Activated naive CD8-positive, alpha-beta T cell treated with anti-CD3 and anti-CD28 coated beads, Interleukin-2, amount 10 ng/mL, durations not matched to agents 7 days and 5 days (primary cell): ENCODE measurements at regions not wholly inside any gene's neighbourhood (a gene's known extent, or its start where the extent isn't known, plus 50 kb on each side); places are given as distances from the start of the nearest gene placed in this dataset.
"Not testable (repeated sequence)": the region's sequence is repeated elsewhere in the genome, so short reads cannot be mapped to it uniquely, and the experiment has no call there.

ENCODE experiments used
- ATAC-seq: fragments of 150-1000 bp; cut with Tn5 transposase; one replicate; pipeline ENCODE4 v1.10.0; 2021; ENCODE audit warnings: low read depth, moderate library complexity
- POLR2A ChIA-PET: fragments of 350-600 bp; sonication (Branson Sonifier 250); formaldehyde crosslinking; loops from one replicate; lab custom pipeline; 2021; ENCODE audit warnings: antibody characterized with exemption; lab: Charles Lee
- DNase-seq: peaks from one replicate; pipeline ENCODE4 v3.0.0; 2021
- H3K27ac Mint-ChIP-seq: one replicate; pipeline ENCODE4 v1.8.0; 2022; ENCODE audit warnings: mild to moderate bottlenecking, mixed read lengths
- H3K27me3 Mint-ChIP-seq: one replicate; pipeline ENCODE4 v1.8.0; 2022; ENCODE audit warnings: mild to moderate bottlenecking, moderate library complexity, mixed read lengths
- H3K36me3 Mint-ChIP-seq: one replicate; pipeline ENCODE4 v1.8.0; 2021; ENCODE audit warnings: mild to moderate bottlenecking, mixed read lengths
- H3K4me1 Mint-ChIP-seq: one replicate; pipeline ENCODE4 v1.8.0; 2021; ENCODE audit warnings: mixed read lengths
- H3K4me3 Mint-ChIP-seq: one replicate; pipeline ENCODE4 v1.8.0; 2022; ENCODE audit warnings: mild to moderate bottlenecking, moderate library complexity, mixed read lengths
- H3K9me3 Mint-ChIP-seq: one replicate; pipeline ENCODE4 v1.8.0; 2021; ENCODE audit warnings: mixed read lengths

DNA sequence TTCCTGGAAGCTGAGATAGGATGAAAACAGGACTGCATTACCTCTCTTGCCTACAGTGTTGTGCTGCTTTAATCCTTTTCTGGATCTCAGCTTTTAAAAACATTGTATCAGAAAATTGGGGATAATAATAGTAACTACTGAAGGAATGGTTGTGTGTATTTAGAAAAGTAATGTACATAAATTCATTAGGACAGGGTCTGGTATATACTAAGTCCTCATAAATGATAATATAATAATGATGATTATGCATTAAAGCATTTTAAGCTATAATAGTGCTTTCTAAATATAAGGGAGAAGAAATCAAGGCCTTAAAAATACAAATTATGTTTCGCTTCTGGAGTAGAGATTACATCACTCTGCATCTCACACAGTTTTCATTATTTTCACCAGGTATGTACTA lies 530.1 kb downstream of the ZNF385D start:
- no peak overlapping the region for H3K4me3 Mint-ChIP-seq
- H3K9me3 Mint-ChIP-seq, result no peaks in the 10 kb centered on the region
- ATAC-seq, result no peak
- no peaks in the 10 kb centered on the region for H3K27me3 Mint-ChIP-seq
- H3K27ac Mint-ChIP-seq, result no peak overlapping the region
- no peaks in the 10 kb centered on the region for H3K4me1 Mint-ChIP-seq
- no peak for DNase-seq
- POLR2A ChIA-PET, result no interaction called here
- no peaks in the 10 kb centered on the region for H3K36me3 Mint-ChIP-seq

DNA sequence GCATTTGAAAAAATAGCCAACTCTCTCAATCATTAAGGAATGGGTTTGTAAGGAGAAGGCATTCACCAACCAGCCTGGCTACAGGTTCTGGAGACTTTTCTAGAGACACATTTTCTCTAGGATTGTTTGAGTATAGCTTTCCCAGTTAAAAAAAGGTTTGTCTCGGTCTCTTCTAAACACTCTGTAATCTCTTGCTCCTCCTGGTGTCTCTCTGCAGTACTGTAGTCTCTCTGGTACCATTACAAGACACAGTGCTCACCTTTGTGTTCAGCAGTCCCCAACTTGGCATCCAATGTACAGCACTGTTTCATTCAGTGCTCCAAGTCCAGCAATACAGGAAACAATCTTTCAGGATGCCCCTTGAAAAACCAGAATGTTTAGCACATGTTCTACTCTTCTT lies 534.4 kb downstream of the ZNF385D start:
- no peaks in the 10 kb centered on the region for H3K4me1 Mint-ChIP-seq
- H3K27me3 Mint-ChIP-seq, result no peaks in the 10 kb centered on the region
- H3K9me3 Mint-ChIP-seq, result peaks cover 2% of the 10 kb centered on the region
- H3K27ac Mint-ChIP-seq, result no peak overlapping the region
- DNase-seq (no peak), ATAC-seq (no peak)
- no peak overlapping the region for H3K4me3 Mint-ChIP-seq
- no peaks in the 10 kb centered on the region for H3K36me3 Mint-ChIP-seq
- POLR2A ChIA-PET, result no interaction called here

DNA sequence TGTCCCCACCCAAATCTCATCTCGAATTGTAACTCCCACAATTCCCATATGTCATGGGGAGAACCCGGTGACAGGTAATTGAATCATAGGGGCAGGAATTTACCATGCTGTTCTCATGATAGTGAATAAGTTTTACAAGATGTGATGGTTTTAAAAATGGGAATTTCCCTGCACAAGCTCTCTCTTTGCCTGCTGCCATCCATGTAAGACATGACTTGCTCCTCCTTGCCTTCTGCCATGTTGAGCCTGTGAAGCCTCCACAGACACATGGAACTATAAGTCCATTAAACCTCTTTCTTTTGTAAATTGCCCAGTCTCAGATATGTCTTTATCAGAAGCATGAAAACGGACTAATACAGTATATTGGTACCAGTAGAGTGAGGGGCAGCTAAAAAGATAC lies 546.9 kb downstream of the ZNF385D start:
- DNase-seq, H3K4me1 Mint-ChIP-seq, H3K27ac Mint-ChIP-seq, H3K27me3 Mint-ChIP-seq, H3K4me3 Mint-ChIP-seq, POLR2A ChIA-PET, H3K36me3 Mint-ChIP-seq, ATAC-seq: not testable (repeated sequence)
- H3K9me3 Mint-ChIP-seq, result peaks cover 19% of the 10 kb centered on the region

DNA sequence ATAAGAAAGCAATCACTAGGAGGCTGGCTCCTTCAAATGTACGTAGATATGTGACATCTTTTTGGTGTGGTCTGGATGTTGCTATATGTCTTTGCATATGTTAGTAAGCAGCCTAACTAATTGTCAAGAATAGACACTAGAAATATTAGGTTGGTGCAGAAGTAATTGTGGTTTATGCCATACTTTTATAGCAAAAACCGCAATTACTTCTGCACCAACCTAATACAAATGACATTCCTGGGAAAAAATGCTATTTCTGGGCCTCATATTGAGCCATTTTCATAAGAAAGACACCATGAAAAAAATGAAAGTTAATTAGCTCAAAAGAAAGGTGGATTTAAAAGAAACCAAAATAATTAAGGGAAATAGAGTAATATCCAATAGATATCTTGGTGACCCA lies 555.8 kb downstream of the ZNF385D start:
- ATAC-seq (no peak), DNase-seq (no peak)
- H3K27me3 Mint-ChIP-seq, result no peaks in the 10 kb centered on the region
- no peak overlapping the region for H3K4me3 Mint-ChIP-seq
- POLR2A ChIA-PET, result no interaction called here
- H3K36me3 Mint-ChIP-seq, result no peaks in the 10 kb centered on the region
- no peak overlapping the region for H3K27ac Mint-ChIP-seq
- H3K9me3 Mint-ChIP-seq, result peaks cover 4% of the 10 kb centered on the region
- H3K4me1 Mint-ChIP-seq, result no peaks in the 10 kb centered on the region

DNA sequence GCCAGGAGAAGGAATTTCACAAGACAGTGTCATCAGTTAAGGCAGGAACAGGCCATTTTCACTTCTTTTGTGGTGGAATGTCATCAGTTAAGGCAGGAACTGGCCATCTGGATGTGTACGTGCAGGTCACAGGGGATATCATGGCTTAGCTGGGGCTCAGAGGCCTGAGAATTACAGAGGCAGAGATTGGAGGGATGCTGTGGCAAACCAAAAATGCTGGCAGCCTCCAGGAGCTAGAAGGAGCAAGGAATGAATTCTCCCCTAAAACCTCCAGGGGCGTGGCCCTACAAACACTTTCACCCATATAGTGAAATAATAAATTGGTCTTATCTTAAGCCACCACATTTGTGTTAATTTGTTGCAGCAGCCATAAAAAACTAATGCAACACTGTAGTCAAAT lies 557.0 kb downstream of the ZNF385D start:
- H3K9me3 Mint-ChIP-seq, H3K27me3 Mint-ChIP-seq, H3K4me3 Mint-ChIP-seq, H3K27ac Mint-ChIP-seq, POLR2A ChIA-PET, DNase-seq, ATAC-seq, H3K4me1 Mint-ChIP-seq, H3K36me3 Mint-ChIP-seq: not testable (repeated sequence)

DNA sequence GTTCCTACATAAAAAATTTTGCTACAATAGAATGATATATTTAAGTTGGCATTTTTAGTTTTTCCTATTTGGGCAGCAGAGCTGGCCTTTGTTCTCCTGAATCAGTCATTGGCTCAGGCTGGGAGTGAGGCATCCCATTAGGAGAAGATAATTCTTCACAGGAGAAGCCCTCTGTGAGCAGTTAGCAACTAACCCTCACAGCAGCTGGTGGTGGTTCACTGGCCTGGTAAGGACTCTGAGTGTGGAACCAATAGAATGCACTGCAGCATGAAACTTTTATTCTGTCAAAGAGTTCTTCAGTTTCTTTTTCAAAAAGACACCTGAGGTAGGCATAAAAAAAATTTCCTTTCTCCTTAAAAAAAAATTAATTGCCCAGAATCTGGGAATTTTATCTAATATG lies 562.6 kb downstream of the ZNF385D start:
- DNase-seq, result no peak
- no peak overlapping the region for H3K27ac Mint-ChIP-seq

GRCh38 chr3:21185816-21186314 lies 565.1 kb downstream of the ZNF385D start:
- H3K9me3 Mint-ChIP-seq, result peaks cover under 1% of the 10 kb centered on the region
- ATAC-seq (no peak), DNase-seq (no peak)
- no peak overlapping the region for H3K4me3 Mint-ChIP-seq
- POLR2A ChIA-PET, result no interaction called here
- no peaks in the 10 kb centered on the region for H3K36me3 Mint-ChIP-seq
- H3K27me3 Mint-ChIP-seq, result no peaks in the 10 kb centered on the region
- H3K4me1 Mint-ChIP-seq, result no peaks in the 10 kb centered on the region
- H3K27ac Mint-ChIP-seq, result no peak overlapping the region

More for the DNA sequence above, 562.6 kb downstream of the ZNF385D start:
- POLR2A ChIA-PET, result no interaction called here
- H3K4me1 Mint-ChIP-seq, result no peaks in the 10 kb centered on the region
- H3K9me3 Mint-ChIP-seq, result peaks cover 4% of the 10 kb centered on the region
- ATAC-seq, result no peak
- no peak overlapping the region for H3K4me3 Mint-ChIP-seq
- H3K36me3 Mint-ChIP-seq, result no peaks in the 10 kb centered on the region
- no peaks in the 10 kb centered on the region for H3K27me3 Mint-ChIP-seq

- POLR2A ChIA-PET, result interaction anchor here (0.6 kb wide), 1 partner anchor 27 kb away, joined by 4 read pairs; no protein-coding TSS in a partner anchor
- H3K9me3 Mint-ChIP-seq, result peaks cover 13% of the 10 kb centered on the region
- H3K36me3 Mint-ChIP-seq, result no peaks in the 10 kb centered on the region
- no peak overlapping the region for H3K4me3 Mint-ChIP-seq
- ATAC-seq (no peak), DNase-seq (no peak)
- no peaks in the 10 kb centered on the region for H3K4me1 Mint-ChIP-seq
- H3K27me3 Mint-ChIP-seq, result no peaks in the 10 kb centered on the region
- no peak overlapping the region for H3K27ac Mint-ChIP-seq
Measured at GRCh38 chr3:21174461-21174860, 576.5 kb downstream of the ZNF385D start.

DNA sequence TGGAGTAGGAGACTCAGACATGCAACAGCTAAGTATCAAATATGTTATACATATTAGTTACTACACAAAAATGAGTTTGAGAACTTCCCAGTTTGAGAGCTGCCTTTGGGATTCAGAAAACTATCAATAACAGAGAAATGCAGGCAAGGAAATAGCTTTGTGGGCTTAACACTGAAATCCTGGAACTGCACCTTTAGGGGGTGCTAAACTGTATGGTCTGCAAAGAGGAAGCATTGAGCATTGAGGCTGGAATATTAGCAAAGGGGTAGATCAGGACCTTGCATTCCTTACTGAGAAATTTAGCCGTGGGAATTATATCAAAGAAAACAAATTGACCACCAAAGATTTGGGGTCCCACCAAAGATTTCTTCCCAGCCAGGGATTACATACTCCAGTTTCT lies 580.0 kb downstream of the ZNF385D start:
- no peaks in the 10 kb centered on the region for H3K36me3 Mint-ChIP-seq
- H3K27me3 Mint-ChIP-seq, result no peaks in the 10 kb centered on the region
- H3K4me3 Mint-ChIP-seq, result no peak overlapping the region
- ATAC-seq (no peak), DNase-seq (no peak)
- H3K27ac Mint-ChIP-seq, result no peak overlapping the region
- peaks cover 7% of the 10 kb centered on the region for H3K9me3 Mint-ChIP-seq
- POLR2A ChIA-PET, result no interaction called here
- no peaks in the 10 kb centered on the region for H3K4me1 Mint-ChIP-seq

DNA sequence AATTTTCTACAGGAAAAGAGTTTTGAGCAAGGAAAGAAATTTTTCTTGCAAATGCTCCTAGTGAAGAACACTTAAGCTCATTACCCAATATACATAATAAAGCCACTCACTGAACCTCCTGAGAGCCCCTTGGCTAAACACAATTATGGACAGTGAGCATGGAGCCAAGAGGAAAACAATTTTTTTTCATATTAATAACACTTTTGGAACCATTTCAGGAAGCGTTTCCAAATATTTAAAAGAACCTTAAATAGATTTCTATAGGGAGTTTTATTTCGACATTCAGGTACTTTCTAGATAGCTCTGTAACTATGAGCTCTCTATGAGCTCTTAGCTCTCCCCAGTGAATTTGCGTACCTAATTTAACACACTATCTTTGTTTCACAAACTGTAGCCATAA lies 581.1 kb downstream of the ZNF385D start:
- DNase-seq, result no peak
- Mint-ChIP-seq H3K27ac (no peak overlapping the region), H3K9me3 (peaks cover 3% of the 10 kb centered on the region), H3K4me1 (no peaks in the 10 kb centered on the region), H3K4me3 (no peak overlapping the region), H3K27me3 (no peaks in the 10 kb centered on the region), H3K36me3 (no peaks in the 10 kb centered on the region)
- POLR2A ChIA-PET, result no interaction called here
- ATAC-seq, result no peak

GRCh38 chr3:21168471-21168870 lies 582.5 kb downstream of the ZNF385D start:
- Mint-ChIP-seq H3K9me3 (peaks cover 3% of the 10 kb centered on the region), H3K27me3 (no peaks in the 10 kb centered on the region), H3K4me3 (no peak overlapping the region), H3K27ac (no peak overlapping the region), H3K36me3 (no peaks in the 10 kb centered on the region), H3K4me1 (no peaks in the 10 kb centered on the region)
- DNase-seq (no peak), ATAC-seq (no peak)
- POLR2A ChIA-PET, result no interaction called here

- no peak overlapping the region for H3K4me3 Mint-ChIP-seq
- ATAC-seq (no peak), DNase-seq (no peak)
- no peaks in the 10 kb centered on the region for H3K27me3 Mint-ChIP-seq
- H3K27ac Mint-ChIP-seq, result no peak overlapping the region
- peaks cover 4% of the 10 kb centered on the region for H3K9me3 Mint-ChIP-seq
- POLR2A ChIA-PET, result no interaction called here
- no peaks in the 10 kb centered on the region for H3K36me3 Mint-ChIP-seq
- H3K4me1 Mint-ChIP-seq, result no peaks in the 10 kb centered on the region
Measured at GRCh38 chr3:21163956-21164355, 587.1 kb downstream of the ZNF385D start.

DNA sequence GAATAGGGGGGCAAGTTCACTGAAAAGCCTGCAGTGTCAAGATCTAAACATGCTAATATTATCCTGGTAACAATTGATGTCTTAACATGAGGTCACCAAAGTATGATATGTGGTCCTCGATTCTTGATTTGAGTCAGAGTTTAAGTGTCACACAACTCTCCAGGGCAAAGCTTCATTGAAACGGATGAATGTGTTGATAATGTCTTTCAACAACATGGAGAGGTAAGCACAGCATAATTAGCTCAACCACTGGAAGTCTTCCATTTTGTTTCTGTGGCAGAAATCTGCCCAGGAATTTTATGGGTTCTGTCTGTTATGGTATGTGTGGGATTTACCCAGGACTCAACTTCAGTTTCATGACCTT lies 591.5 kb downstream of the ZNF385D start:
- POLR2A ChIA-PET, result no interaction called here
- H3K4me3 Mint-ChIP-seq, result no peak overlapping the region
- H3K4me1 Mint-ChIP-seq, result no peaks in the 10 kb centered on the region
- no peaks in the 10 kb centered on the region for H3K36me3 Mint-ChIP-seq
- no peaks in the 10 kb centered on the region for H3K27me3 Mint-ChIP-seq
- no peak for ATAC-seq
- DNase-seq, result no peak
- peaks cover 3% of the 10 kb centered on the region for H3K9me3 Mint-ChIP-seq
- H3K27ac Mint-ChIP-seq, result no peak overlapping the region

DNA sequence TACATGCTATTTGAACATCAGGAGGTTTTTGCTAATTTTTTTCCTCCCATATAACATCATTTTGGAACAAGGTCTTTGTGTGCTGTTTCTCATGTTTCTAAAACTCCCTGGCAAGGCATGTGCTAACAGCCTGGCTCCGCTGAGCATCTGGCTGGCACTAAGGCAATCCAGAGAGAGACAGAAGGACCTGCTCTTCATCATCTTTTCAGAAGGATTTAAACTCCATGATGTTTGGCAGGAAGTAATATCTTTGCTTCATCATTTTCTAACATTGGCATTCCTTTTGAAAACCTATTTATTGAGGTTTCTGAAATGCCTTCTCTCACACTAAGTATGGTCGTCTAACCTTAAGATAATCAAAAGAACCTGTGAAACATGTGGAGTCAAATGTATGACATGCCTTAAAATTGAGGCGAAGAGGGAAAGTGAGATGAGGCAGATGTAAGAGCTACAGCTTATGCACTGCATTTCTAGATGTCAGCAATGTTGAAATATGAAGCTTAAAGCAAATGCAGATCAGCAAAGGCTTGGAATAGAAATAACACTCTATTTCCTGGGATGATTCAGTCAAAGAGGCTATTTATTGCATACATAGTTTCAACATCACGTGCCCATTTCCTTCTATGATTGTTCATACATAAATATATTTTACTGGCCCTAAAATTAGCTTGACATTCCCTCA lies 592.0 kb downstream of the ZNF385D start:
- Mint-ChIP-seq H3K27ac (no peak overlapping the region), H3K4me1 (no peaks in the 10 kb centered on the region), H3K9me3 (peaks cover 3% of the 10 kb centered on the region), H3K4me3 (no peak overlapping the region), H3K36me3 (no peaks in the 10 kb centered on the region), H3K27me3 (no peaks in the 10 kb centered on the region)
- POLR2A ChIA-PET, result no interaction called here
- ATAC-seq (no peak), DNase-seq (no peak)
